ENCODE measurements at regions not wholly inside any gene's neighbourhood (a gene's known extent, or its start where the extent isn't known, plus 50 kb on each side); places are given as distances from the start of the nearest gene placed in this dataset.

GRCh38 chr10:124255556-124255955 is 162.2 kb upstream of the CHST15 start:
- Histone ChIP-seq H3K4me1 (ENCODE audit: insufficient read depth, low read length) (no peaks in the 10 kb centered on the region), H4K20me1 (ENCODE audit: low read length) (no peaks in the 10 kb centered on the region), H3K4me2 (ENCODE audit: low read length) (no peak overlapping the region), H3K9ac (ENCODE audit: low read length) (no peak overlapping the region), H3K36me3 (ENCODE audit: low read depth, low read length) (no peaks in the 10 kb centered on the region), H2AFZ (ENCODE audit: low read length) (no peak overlapping the region), H3K4me3 (ENCODE audit: low read length) (no peak overlapping the region), H3K79me2 (ENCODE audit: low read length) (no peaks in the 10 kb centered on the region), H3K9me3 (ENCODE audit: low read length) (no peaks in the 10 kb centered on the region), H3F3A (ENCODE audit: low read length, unreplicated experiment) (no peaks in the 10 kb centered on the region), H3K9me2 (replicated peaks; ENCODE audit: low read length) (no peaks in the 10 kb centered on the region), H3K27me3 (ENCODE audit: low read length) (no peaks in the 10 kb centered on the region), H3K27ac (ENCODE audit: low read length) (no peak overlapping the region)
- BruUV-seq (replicated peaks): no TSS peak
- no peak for TF ChIP-seq EZH2 (IDR thresholded peaks at IDR 0.05; ENCODE audit: low read length, unreplicated experiment)
- TF ChIP-seq CTCF (conservative IDR thresholded peaks at IDR 0.05; ENCODE audit: low read depth, low read length): no peak
- TF ChIP-seq EZH2phosphoT487 (IDR thresholded peaks at IDR 0.05; ENCODE audit: borderline replicate concordance, low read length): no peak
- ATAC-seq (no peak), DNase-seq (no peak)
- intact Hi-C loops (cut with micrococcal nuclease): no loop called here
- ChIA-PET POLR2A (ENCODE audit: unreplicated experiment) (no interaction called here), CTCF (no interaction called here)

DNA sequence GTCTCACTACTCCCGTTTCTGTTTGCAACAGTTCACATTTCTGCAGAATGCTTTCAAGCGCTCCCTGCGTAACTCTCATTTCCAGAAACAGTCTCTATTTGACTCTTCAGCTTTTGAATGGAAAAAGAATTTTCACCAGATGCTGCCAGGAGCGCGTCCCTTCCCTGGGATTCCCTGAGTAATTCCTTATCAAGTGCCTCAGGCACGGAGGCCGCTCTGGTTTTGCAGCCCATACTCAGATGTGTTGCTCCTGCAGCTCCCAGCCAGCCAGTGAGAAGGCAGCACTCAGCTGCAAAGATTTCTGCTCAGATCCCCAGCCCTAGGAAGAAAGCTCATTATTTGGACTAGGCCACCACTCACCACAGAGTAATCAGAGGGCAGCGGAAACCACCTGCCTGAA is 161.1 kb upstream of the CHST15 start:
- ChIA-PET POLR2A (ENCODE audit: unreplicated experiment) (no interaction called here), CTCF (no interaction called here)
- Histone ChIP-seq H4K20me1 (ENCODE audit: low read length) (no peaks in the 10 kb centered on the region), H3K9me3 (ENCODE audit: low read length) (no peaks in the 10 kb centered on the region), H3K36me3 (ENCODE audit: low read depth, low read length) (no peaks in the 10 kb centered on the region), H3F3A (ENCODE audit: low read length, unreplicated experiment) (no peaks in the 10 kb centered on the region), H3K27ac (ENCODE audit: low read length) (no peak overlapping the region), H3K27me3 (ENCODE audit: low read length) (no peaks in the 10 kb centered on the region), H3K79me2 (ENCODE audit: low read length) (no peaks in the 10 kb centered on the region), H3K4me1 (ENCODE audit: insufficient read depth, low read length) (no peaks in the 10 kb centered on the region), H3K4me3 (ENCODE audit: low read length) (no peak overlapping the region), H3K9ac (ENCODE audit: low read length) (no peak overlapping the region), H2AFZ (ENCODE audit: low read length) (no peak overlapping the region), H3K9me2 (replicated peaks; ENCODE audit: low read length) (no peaks in the 10 kb centered on the region), H3K4me2 (ENCODE audit: low read length) (no peak overlapping the region)
- no TSS peak for BruUV-seq (replicated peaks)
- DNase-seq (no peak), ATAC-seq (no peak)
- intact Hi-C loops (cut with micrococcal nuclease): no loop called here
- TF ChIP-seq EZH2phosphoT487 (IDR thresholded peaks at IDR 0.05; ENCODE audit: borderline replicate concordance, low read length): no peak
- no peak for TF ChIP-seq CTCF (conservative IDR thresholded peaks at IDR 0.05; ENCODE audit: low read depth, low read length)
- no peak for TF ChIP-seq EZH2 (IDR thresholded peaks at IDR 0.05; ENCODE audit: low read length, unreplicated experiment)

DNA sequence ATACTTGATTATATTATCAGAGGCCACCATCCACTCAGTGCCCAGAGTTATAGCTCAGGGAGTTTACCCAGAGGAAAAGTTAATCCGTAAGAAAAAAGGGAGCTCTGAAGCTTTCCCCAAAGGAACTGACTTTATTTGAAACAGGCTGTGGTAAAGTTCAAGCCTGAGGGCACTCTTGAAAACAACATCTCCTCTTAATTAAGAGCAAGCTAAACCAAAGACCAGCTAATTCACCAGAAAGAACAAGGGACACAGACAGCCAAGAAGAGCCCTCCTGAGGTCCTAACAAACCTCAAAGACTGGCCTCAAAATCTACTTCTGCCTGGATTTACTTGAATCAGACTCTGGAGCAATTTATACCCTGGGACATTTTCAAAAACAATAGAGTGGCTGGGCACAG is 159.6 kb upstream of the CHST15 start:
- intact Hi-C loops (cut with micrococcal nuclease): no loop called here
- ChIA-PET POLR2A (ENCODE audit: unreplicated experiment) (no interaction called here), CTCF (no interaction called here)
- no peaks in the 10 kb centered on the region for H3K9me2 ChIP-seq (replicated peaks; ENCODE audit: low read length)
- no peaks in the 10 kb centered on the region for H3K79me2 ChIP-seq (ENCODE audit: low read length)
- H3K4me3 ChIP-seq (ENCODE audit: low read length): no peak overlapping the region
- no peak overlapping the region for H2AFZ ChIP-seq (ENCODE audit: low read length)
- TF ChIP-seq EZH2 (IDR thresholded peaks at IDR 0.05; ENCODE audit: low read length, unreplicated experiment) (no peak), CTCF (conservative IDR thresholded peaks at IDR 0.05; ENCODE audit: low read depth, low read length) (no peak), EZH2phosphoT487 (IDR thresholded peaks at IDR 0.05; ENCODE audit: borderline replicate concordance, low read length) (no peak)
- ATAC-seq (no peak), DNase-seq (no peak)
- H3F3A ChIP-seq (ENCODE audit: low read length, unreplicated experiment): no peaks in the 10 kb centered on the region
- H3K4me1 ChIP-seq (ENCODE audit: insufficient read depth, low read length): no peaks in the 10 kb centered on the region
- no peaks in the 10 kb centered on the region for H3K27me3 ChIP-seq (ENCODE audit: low read length)
- no peak overlapping the region for H3K4me2 ChIP-seq (ENCODE audit: low read length)
- no peaks in the 10 kb centered on the region for H3K9me3 ChIP-seq (ENCODE audit: low read length)
- H3K27ac ChIP-seq (ENCODE audit: low read length): no peak overlapping the region
- BruUV-seq (replicated peaks): no TSS peak
- no peaks in the 10 kb centered on the region for H4K20me1 ChIP-seq (ENCODE audit: low read length)
- no peaks in the 10 kb centered on the region for H3K36me3 ChIP-seq (ENCODE audit: low read depth, low read length)
- no peak overlapping the region for H3K9ac ChIP-seq (ENCODE audit: low read length)
